H9 (cell line): ENCODE measurements at regions not wholly inside any gene's neighbourhood (a gene's known extent, or its start where the extent isn't known, plus 50 kb on each side); places are given as distances from the start of the nearest gene placed in this dataset.

ENCODE experiments used
- DNase-seq: peaks from one replicate; pipeline ENCODE4 v3.0.0-alpha.2; 2017
- H2AFZ ChIP-seq: one replicate; pipeline ENCODE4 v1.6.1; 2013; ENCODE audit warnings: mild to moderate bottlenecking, low read length, control low read depth, moderate library complexity
- H2AK5ac ChIP-seq: 2 replicates; pipeline ENCODE4 v1.6.1; 2013; ENCODE audit warnings: low read length, control low read depth, mixed read lengths; ENCODE audit not compliant: insufficient read length
- H2BK120ac ChIP-seq: one replicate; pipeline ENCODE4 v1.6.1; 2013; ENCODE audit warnings: low read depth, mild to moderate bottlenecking, low read length, control low read depth, inconsistent platforms; ENCODE audit not compliant: poor library complexity, severe bottlenecking
- H2BK12ac ChIP-seq: 2 replicates; pipeline ENCODE4 v1.6.1; 2013; ENCODE audit warnings: low read length, control low read depth, mixed read lengths, low read depth; ENCODE audit not compliant: insufficient read length
- H2BK15ac ChIP-seq: 2 replicates; pipeline ENCODE4 v1.6.1; 2013; ENCODE audit warnings: low read depth, low read length, control low read depth
- H2BK20ac ChIP-seq: one replicate; pipeline ENCODE4 v1.6.1; 2013; ENCODE audit warnings: low read depth, mild to moderate bottlenecking, low read length, control low read depth, inconsistent platforms; ENCODE audit not compliant: poor library complexity, severe bottlenecking
- H2BK5ac ChIP-seq: 2 replicates; pipeline ENCODE4 v1.6.1; 2013; ENCODE audit warnings: low read length, control low read depth, mixed read lengths; ENCODE audit not compliant: insufficient read length
- H3K14ac ChIP-seq: 2 replicates; pipeline ENCODE4 v1.6.1; 2013; ENCODE audit warnings: low read length, control low read depth; ENCODE audit not compliant: insufficient read depth
- H3K18ac ChIP-seq: 2 replicates; pipeline ENCODE4 v1.6.1; 2013; ENCODE audit warnings: low read depth, mild to moderate bottlenecking, mixed read lengths, low read length, control low read depth; ENCODE audit not compliant: insufficient read length
- H3K23ac ChIP-seq: 2 replicates; pipeline ENCODE4 v1.6.1; 2013; ENCODE audit warnings: low read length, control low read depth, mixed read lengths, low read depth; ENCODE audit not compliant: insufficient read length
- H3K23me2 ChIP-seq: 2 replicates; pipeline ENCODE4 v1.6.1; 2013; ENCODE audit warnings: low read depth, mild to moderate bottlenecking, mixed read lengths, low read length, control low read depth; ENCODE audit not compliant: insufficient read length, poor library complexity, severe bottlenecking
- H3K27ac ChIP-seq: 2 replicates; pipeline ENCODE4 v1.5.1; 2013; ENCODE audit warnings: low read length, control low read depth, mixed read lengths, low read depth; ENCODE audit not compliant: insufficient read length
- H3K27me3 ChIP-seq: 2 replicates; pipeline ENCODE4 v1.6.1; 2013; ENCODE audit warnings: low read length, control low read depth, inconsistent platforms; ENCODE audit not compliant: insufficient read depth
- H3K4ac ChIP-seq: 2 replicates; pipeline ENCODE4 v1.6.1; 2013; ENCODE audit warnings: low read depth, mild to moderate bottlenecking, control low read depth, inconsistent platforms, low read length, moderate library complexity
- H3K4me1 ChIP-seq: 2 replicates; pipeline ENCODE4 v1.6.1; 2013; ENCODE audit warnings: low read length, control low read depth, inconsistent platforms; ENCODE audit not compliant: insufficient read depth
- H3K4me2 ChIP-seq: 2 replicates; pipeline ENCODE4 v1.6.1; 2013; ENCODE audit warnings: low read length, control low read depth, mixed read lengths; ENCODE audit not compliant: insufficient read length, insufficient read depth
- H3K56ac ChIP-seq: 2 replicates; pipeline ENCODE4 v1.6.1; 2013; ENCODE audit warnings: low read depth, mild to moderate bottlenecking, mixed read lengths, low read length, control low read depth; ENCODE audit not compliant: insufficient read length
- H3K79me1 ChIP-seq: 2 replicates; pipeline ENCODE4 v1.6.1; 2013; ENCODE audit warnings: low read depth, mild to moderate bottlenecking, moderate library complexity, low read length, control low read depth, inconsistent platforms; ENCODE audit not compliant: insufficient read depth, poor library complexity, severe bottlenecking
- H3K79me2 ChIP-seq: 2 replicates; pipeline ENCODE4 v1.6.1; 2013; ENCODE audit warnings: low read length, control low read depth, inconsistent platforms; ENCODE audit not compliant: insufficient read depth
- H3K9ac ChIP-seq: 2 replicates; pipeline ENCODE4 v1.6.1; 2013; ENCODE audit warnings: low read length, control low read depth, mixed read lengths; ENCODE audit not compliant: insufficient read length; ENCODE audit errors: extremely low read depth
- H3K9me3 ChIP-seq: one replicate; pipeline ENCODE4 v1.6.1; 2013; ENCODE audit warnings: low read depth, low read length, inconsistent platforms; ENCODE audit not compliant: control insufficient read depth
- H3T11ph ChIP-seq: one replicate; pipeline ENCODE4 v1.6.1; 2013; ENCODE audit warnings: mild to moderate bottlenecking, low read length, control low read depth, inconsistent platforms
- H4K20me1 ChIP-seq: one replicate; pipeline ENCODE4 v1.6.1; 2013; ENCODE audit not compliant: control insufficient read depth, insufficient read length, insufficient read depth
- H4K5ac ChIP-seq: 2 replicates; pipeline ENCODE4 v1.6.1; 2013; ENCODE audit warnings: low read depth, mild to moderate bottlenecking, mixed read lengths, low read length, control low read depth; ENCODE audit not compliant: insufficient read length
- H4K8ac ChIP-seq: replicated peaks from 2 replicates; pipeline ENCODE4 v1.6.1; 2013; ENCODE audit warnings: low read length, control low read depth, mixed read lengths, low read depth; ENCODE audit not compliant: insufficient read length
- H4K91ac ChIP-seq: 2 replicates; pipeline ENCODE4 v1.6.1; 2013; ENCODE audit warnings: low read depth, mild to moderate bottlenecking, moderate library complexity, mixed read lengths, low read length, control low read depth; ENCODE audit not compliant: insufficient read length
- H3K27ac Mint-ChIP-seq, 3 experiments: 2 replicates in 2 of 3; 3 replicates in 1 of 3; pipeline ENCODE4 v1.8.0; 2020 to 2021; ENCODE audit warnings: mixed read lengths in 3 of 3, mild to moderate bottlenecking in 1 of 3, moderate library complexity in 1 of 3
- H3K27me3 Mint-ChIP-seq: 2 replicates; pipeline ENCODE4 v1.8.0; 2021; ENCODE audit warnings: low read depth, mild to moderate bottlenecking, moderate library complexity, mixed read lengths
- H3K36me3 Mint-ChIP-seq, 3 experiments: 2 replicates in 2 of 3; 3 replicates in 1 of 3; pipeline ENCODE4 v1.8.0; 2020 to 2021; ENCODE audit warnings: low read depth in 3 of 3, mixed read lengths in 3 of 3; ENCODE audit not compliant: insufficient read depth in 1 of 3
- H3K4me1 Mint-ChIP-seq, 2 experiments: 2 replicates each; pipeline ENCODE4 v1.8.0; 2020; ENCODE audit warnings: mixed read lengths in 2 of 2
- H3K4me3 Mint-ChIP-seq, 2 experiments: 2 replicates in 1 of 2; 3 replicates in 1 of 2; pipeline ENCODE4 v1.8.0; 2020 to 2021; ENCODE audit warnings: mild to moderate bottlenecking in 2 of 2, mixed read lengths in 2 of 2, moderate library complexity in 1 of 2
- H3K9me3 Mint-ChIP-seq, 2 experiments: 2 replicates in 1 of 2; 3 replicates in 1 of 2; pipeline ENCODE4 v1.8.0; 2020; ENCODE audit warnings: mild to moderate bottlenecking in 2 of 2, mixed read lengths in 2 of 2, moderate library complexity in 1 of 2
- CTCF ChIP-seq: fragments of 200-600 bp; sonication (generic); conservative IDR thresholded peaks from 3 replicates; pipeline ENCODE4 v1.8.0; 2021; ENCODE audit warnings: antibody characterized with exemption, mild to moderate bottlenecking
- WGBS: extraction: QIAGEN DNeasy Blood & Tissue Kit; methylation state at CpG from one replicate; pipeline ENCODE4 v1.1.7; 2013; ENCODE audit warnings: missing lambda C conversion rate, low lambda C conversion rate, mixed read lengths; ENCODE audit not compliant: insufficient read length; ENCODE audit errors: extremely low coverage; 5-methylcytosine and 5-hydroxymethylcytosine counted together

- H2BK120ac ChIP-seq = no peak overlapping the region
- H3K36me3 Mint-ChIP-seq = peaks cover 7 to 12% (median 8%) of the 10 kb centered on the region in 3 experiments
- H3T11ph ChIP-seq = no peak overlapping the region
- no CpG with 5 or more reads among the region's 5 CpGs for WGBS
- H3K27ac ChIP-seq = no peak overlapping the region
- H3K4ac ChIP-seq = no peak overlapping the region
- H3K14ac ChIP-seq = no peak overlapping the region
- no peaks in the 10 kb centered on the region for H3K79me2 ChIP-seq
- H3K9me3 Mint-ChIP-seq = peaks cover 12% of the 10 kb centered on the region in 2 experiments
- no peaks in the 10 kb centered on the region for H3K79me1 ChIP-seq
- no peak for TF ChIP-seq CTCF
- no peak overlapping the region for H2AK5ac ChIP-seq
- no peak overlapping the region for H3K4me2 ChIP-seq
- H3K18ac ChIP-seq = no peak overlapping the region
- H3K4me1 ChIP-seq = no peaks in the 10 kb centered on the region; the same call in 1 of the 2 replicates
- no peak overlapping the region for H2AFZ ChIP-seq
- no peak overlapping the region for H2BK15ac ChIP-seq
- H4K91ac ChIP-seq = no peak overlapping the region
- no peaks in the 10 kb centered on the region for H4K20me1 ChIP-seq
- H3K27me3 Mint-ChIP-seq = no peaks in the 10 kb centered on the region; the same call in 1 of the 2 replicates
- H2BK12ac ChIP-seq = no peak overlapping the region
- no peak overlapping the region for H3K27ac Mint-ChIP-seq
- H2BK20ac ChIP-seq = no peak overlapping the region
- H3K4me3 Mint-ChIP-seq = no peak overlapping the region
- no peaks in the 10 kb centered on the region for H3K9me3 ChIP-seq
- H2BK5ac ChIP-seq = no peak overlapping the region
- H3K56ac ChIP-seq = no peak overlapping the region
- no peaks in the 10 kb centered on the region for H3K23me2 ChIP-seq
- no peak overlapping the region for H3K9ac ChIP-seq
- peaks cover 5% of the 10 kb centered on the region in 2 experiments for H3K4me1 Mint-ChIP-seq
- H3K27me3 ChIP-seq = no peaks in the 10 kb centered on the region
- no peak overlapping the region for H4K8ac ChIP-seq
- H4K5ac ChIP-seq = no peak overlapping the region
- DNase-seq = no peak
- H3K23ac ChIP-seq = no peak overlapping the region
Measured at GRCh38 chr2:39568116-39568515, 97.6 kb upstream of the TMEM178A start.
